HL-60 (cell line): ENCODE measurements at regions not wholly inside any gene's neighbourhood (a gene's known extent, or its start where the extent isn't known, plus 50 kb on each side); places are given as distances from the start of the nearest gene placed in this dataset.

Source experiments
- DNase-seq, 2 experiments: peaks; one replicate each; pipeline ENCODE4 v3.0.0-alpha.2; 2010 to 2020; ENCODE audit warnings: low read depth in 1 of 2, low spot score in 1 of 2
- H3K27ac ChIP-seq: fragments of 250-450 bp; sonication (Bioruptor Pico); replicated peaks from 2 replicates; pipeline ENCODE4 v1.5.1; 2020; ENCODE audit warnings: mild to moderate bottlenecking, moderate library complexity
- H3K27me3 ChIP-seq: fragments of 250-450 bp; sonication (Bioruptor Pico); 2 replicates; pipeline ENCODE4 v1.5.1; 2021; ENCODE audit warnings: mild to moderate bottlenecking, moderate library complexity; ENCODE audit not compliant: insufficient read depth, poor library complexity, severe bottlenecking
- H3K4me3 ChIP-seq: replicated peaks from 2 replicates; pipeline ENCODE4 v1.5.1; 2011; ENCODE audit warnings: mild to moderate bottlenecking, control low read depth, low read length; ENCODE audit not compliant: insufficient read depth
- GABPA ChIP-seq: IDR thresholded peaks from 2 replicates; pipeline ENCODE4 v1.6.1; 2012; ENCODE audit warnings: low read depth
- POLR2AphosphoS5 ChIP-seq: IDR thresholded peaks from 2 replicates; pipeline ENCODE4 v1.6.1; 2012; ENCODE audit warnings: low read depth
- REST ChIP-seq: IDR thresholded peaks from 2 replicates; pipeline ENCODE4 v1.6.1; 2012; ENCODE audit warnings: low read depth; ENCODE audit not compliant: insufficient replicate concordance
- SPI1 ChIP-seq: IDR thresholded peaks from 2 replicates; pipeline ENCODE4 v1.6.1; 2012; ENCODE audit warnings: low read depth, mild to moderate bottlenecking, borderline replicate concordance
- TF ChIP-seq, protein P1 (sequence below): IDR thresholded peaks from one replicate; pipeline ENCODE4 v1.5.1; 2011; ENCODE audit warnings: low read length, control low read depth, inconsistent platforms; ENCODE audit not compliant: insufficient read depth

GRCh38 chr7:46507560-46507959 is 586.5 kb upstream of the IGFBP3 start:
- no peak for TF ChIP-seq POLR2AphosphoS5
- TF ChIP-seq GABPA = no peak
- Histone ChIP-seq H3K4me3 (no peak overlapping the region), H3K27ac (no peak overlapping the region), H3K27me3 (no peaks in the 10 kb centered on the region)
- no peak for DNase-seq

DNA sequence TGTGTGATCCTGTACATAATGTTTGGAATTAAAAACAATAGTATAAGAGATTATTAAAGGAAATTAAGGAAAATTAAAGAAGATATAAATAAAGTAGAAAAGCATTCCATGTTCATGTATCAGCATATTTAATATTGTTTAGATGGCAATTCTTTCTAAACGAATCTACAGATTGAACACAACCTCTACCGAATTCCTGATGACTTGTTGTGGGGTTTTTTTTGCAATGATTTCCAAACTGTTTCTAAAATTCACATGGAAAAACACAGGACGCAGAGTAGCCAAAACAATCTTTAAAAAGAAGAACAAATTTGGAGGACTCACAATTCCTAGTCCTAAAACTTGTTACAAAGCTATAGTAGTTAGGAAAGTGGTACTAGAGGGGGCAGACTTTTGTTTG is 573.4 kb upstream of the IGFBP3 start:
- TF ChIP-seq REST (no peak), GABPA (no peak)
- TF ChIP-seq, protein P1, sequence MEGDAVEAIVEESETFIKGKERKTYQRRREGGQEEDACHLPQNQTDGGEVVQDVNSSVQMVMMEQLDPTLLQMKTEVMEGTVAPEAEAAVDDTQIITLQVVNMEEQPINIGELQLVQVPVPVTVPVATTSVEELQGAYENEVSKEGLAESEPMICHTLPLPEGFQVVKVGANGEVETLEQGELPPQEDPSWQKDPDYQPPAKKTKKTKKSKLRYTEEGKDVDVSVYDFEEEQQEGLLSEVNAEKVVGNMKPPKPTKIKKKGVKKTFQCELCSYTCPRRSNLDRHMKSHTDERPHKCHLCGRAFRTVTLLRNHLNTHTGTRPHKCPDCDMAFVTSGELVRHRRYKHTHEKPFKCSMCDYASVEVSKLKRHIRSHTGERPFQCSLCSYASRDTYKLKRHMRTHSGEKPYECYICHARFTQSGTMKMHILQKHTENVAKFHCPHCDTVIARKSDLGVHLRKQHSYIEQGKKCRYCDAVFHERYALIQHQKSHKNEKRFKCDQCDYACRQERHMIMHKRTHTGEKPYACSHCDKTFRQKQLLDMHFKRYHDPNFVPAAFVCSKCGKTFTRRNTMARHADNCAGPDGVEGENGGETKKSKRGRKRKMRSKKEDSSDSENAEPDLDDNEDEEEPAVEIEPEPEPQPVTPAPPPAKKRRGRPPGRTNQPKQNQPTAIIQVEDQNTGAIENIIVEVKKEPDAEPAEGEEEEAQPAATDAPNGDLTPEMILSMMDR = no peak
- H3K27me3 ChIP-seq = no peaks in the 10 kb centered on the region
- no peak for DNase-seq
- no peak overlapping the region for H3K4me3 ChIP-seq
- H3K27ac ChIP-seq = no peak overlapping the region

DNA sequence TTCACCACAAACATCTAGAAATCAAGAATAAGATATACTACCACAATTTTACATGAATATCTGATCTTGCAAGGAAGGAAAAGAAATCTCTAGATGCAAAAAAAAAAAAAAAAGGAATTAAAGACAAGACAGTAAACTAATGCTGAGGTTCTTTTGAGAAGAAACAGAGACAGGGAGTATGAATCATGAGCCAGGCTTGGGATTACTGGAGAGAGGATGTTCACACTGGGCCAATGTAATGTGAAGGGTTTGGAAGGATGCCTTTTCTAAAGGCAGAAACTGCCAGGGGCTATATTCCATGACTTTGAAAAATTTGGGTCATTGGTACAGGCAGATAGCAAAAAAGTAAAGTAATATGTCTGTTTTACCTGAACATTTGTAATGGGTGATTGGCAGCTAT is 573.0 kb upstream of the IGFBP3 start:
- Histone ChIP-seq H3K27me3 (no peaks in the 10 kb centered on the region), H3K4me3 (no peak overlapping the region), H3K27ac (no peak overlapping the region)
- DNase-seq = no peak
- TF ChIP-seq POLR2AphosphoS5 = no peak
- no peak for TF ChIP-seq REST
- no peak for TF ChIP-seq GABPA
- TF ChIP-seq, protein P1 = no peak
- TF ChIP-seq SPI1 = no peak

GRCh38 chr7:46493196-46493595 is 572.1 kb upstream of the IGFBP3 start:
- no peak for DNase-seq
- no peaks in the 10 kb centered on the region for H3K27me3 ChIP-seq
- TF ChIP-seq REST = no peak
- TF ChIP-seq POLR2AphosphoS5 = no peak
- TF ChIP-seq, protein P1 = no peak
- no peak for TF ChIP-seq GABPA
- TF ChIP-seq SPI1 = no peak
- no peak overlapping the region for H3K4me3 ChIP-seq
- no peak overlapping the region for H3K27ac ChIP-seq
